ENCODE measurements at regions not wholly inside any gene's neighbourhood (a gene's known extent, or its start where the extent isn't known, plus 50 kb on each side); places are given as distances from the start of the nearest gene placed in this dataset.

GRCh38 chr7:116445447-116446211 is 53.9 kb upstream of the CAV2 start:
- no peak for DNase-seq (ENCODE audit: low read depth, low spot score)

DNA sequence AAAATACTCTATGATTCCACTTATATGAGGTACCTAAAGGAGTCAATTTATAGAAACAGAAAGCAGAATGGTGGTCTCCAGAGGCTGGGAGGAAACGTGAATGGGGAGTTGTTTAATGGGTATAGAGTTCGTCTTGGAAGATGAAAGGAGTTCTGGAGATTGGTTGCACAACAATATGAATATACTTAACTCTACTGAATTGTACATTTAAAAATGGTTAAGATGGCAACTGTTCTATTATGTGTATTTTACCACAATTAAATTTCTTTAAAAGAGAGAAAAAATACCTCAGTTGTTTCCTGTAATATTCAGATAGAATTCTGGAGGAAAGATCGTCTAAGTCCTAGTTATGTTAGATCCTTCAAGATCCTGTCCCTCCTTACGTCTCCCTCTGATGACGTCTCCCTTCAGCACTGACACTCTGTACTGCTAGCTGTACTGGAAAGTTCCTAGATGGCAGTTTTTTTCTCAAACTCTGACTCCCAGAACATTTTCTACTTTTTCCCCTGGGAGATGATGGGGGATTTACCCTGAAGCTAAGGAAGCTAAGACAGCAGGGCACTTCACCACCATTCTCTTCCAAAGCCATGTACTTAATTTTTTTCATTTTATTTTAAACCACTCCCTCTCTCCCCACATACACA is 53.2 kb upstream of the CAV2 start:
- DNase-seq (ENCODE audit: low read depth, low spot score) = no peak

- DNase-seq (ENCODE audit: low read depth, low spot score) = no peak
Observed at GRCh38 chr7:116447436-116447835, 52.1 kb upstream of the CAV2 start.

GRCh38 chr7:116447966-116448839 is 51.3 kb upstream of the CAV2 start:
- DNase-seq (ENCODE audit: low read depth, low spot score) = no peak

DNA sequence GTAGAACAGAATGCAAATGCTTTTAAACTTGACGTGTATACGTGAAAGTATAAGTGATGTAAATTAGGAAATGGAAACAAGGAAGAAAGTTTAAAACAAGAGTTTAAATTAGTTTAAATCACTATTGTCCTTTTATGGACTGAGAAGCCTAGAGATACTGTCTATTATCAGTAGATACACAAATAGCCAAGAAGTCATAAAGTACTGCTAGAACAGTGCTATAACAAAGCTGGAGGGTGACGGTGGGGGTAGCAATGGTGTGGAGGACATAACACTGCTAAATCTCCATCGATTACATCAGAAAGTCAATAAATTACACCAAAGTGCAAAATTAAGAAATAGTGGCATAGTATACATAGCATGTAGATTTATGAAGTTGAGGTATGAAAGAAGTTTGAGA is 50.1 kb upstream of the CAV2 start:
- DNase-seq (ENCODE audit: low read depth, low spot score) = no peak
